HTR-8/SVneo (cell line): ENCODE measurements at regions not wholly inside any gene's neighbourhood (a gene's known extent, or its start where the extent isn't known, plus 50 kb on each side); places are given as distances from the start of the nearest gene placed in this dataset.

ENCODE experiments used
- DNase-seq: peaks from one replicate; pipeline ENCODE4 v3.0.0; 2011; ENCODE audit warnings: low spot score, mixed read lengths; ENCODE audit not compliant: insufficient read length
- FAIRE-seq: peaks from 2 replicates; lab custom pipeline; 2011; peaks lifted over from hg19 to GRCh38; lab: Jason Lieb, UNC

- FAIRE-seq, result peak; percentile 87
- DNase-seq, result no peak
Observed at GRCh38 chr20:54272901-54273488, 65.1 kb downstream of the PFDN4 start.

GRCh38 chr20:54275359-54276111 lies 67.6 kb downstream of the PFDN4 start:
- DNase-seq (no peak), FAIRE-seq (no peak)

DNA sequence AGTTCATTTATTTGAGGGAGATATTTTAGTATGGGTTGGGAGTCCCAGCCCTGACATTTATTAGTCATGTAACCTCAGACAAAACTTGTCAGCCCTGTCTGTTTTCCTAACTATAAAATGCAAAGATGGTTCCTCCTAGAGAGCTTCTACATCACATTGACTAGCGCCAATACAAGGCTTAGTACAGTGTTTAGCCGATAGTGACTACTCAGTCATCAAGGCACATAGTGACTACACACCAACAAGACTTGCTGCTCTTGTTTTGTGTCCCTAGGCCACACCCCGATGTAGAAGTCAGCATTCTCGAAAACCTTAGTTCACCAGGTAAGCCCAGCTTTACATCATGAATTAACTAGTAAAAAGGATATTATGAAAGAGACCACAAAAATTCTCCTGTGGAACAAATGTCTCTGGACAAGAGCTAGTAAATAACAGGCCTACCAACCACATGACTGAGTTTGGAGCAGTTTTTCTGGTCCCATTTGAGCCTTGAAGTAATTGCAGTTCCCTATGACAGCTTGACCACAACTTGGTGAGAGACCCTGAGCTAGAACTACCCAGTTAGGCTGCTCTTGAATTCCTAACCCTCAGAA lies 68.8 kb downstream of the PFDN4 start:
- peak; percentile 78 for FAIRE-seq
- DNase-seq, result no peak

- DNase-seq (no peak), FAIRE-seq (no peak)
Observed at GRCh38 chr20:54278262-54278661, 70.4 kb downstream of the PFDN4 start.

- FAIRE-seq (peak; percentile 4), DNase-seq (no peak)
Observed at GRCh38 chr20:54282625-54283024, 74.7 kb downstream of the PFDN4 start.

DNA sequence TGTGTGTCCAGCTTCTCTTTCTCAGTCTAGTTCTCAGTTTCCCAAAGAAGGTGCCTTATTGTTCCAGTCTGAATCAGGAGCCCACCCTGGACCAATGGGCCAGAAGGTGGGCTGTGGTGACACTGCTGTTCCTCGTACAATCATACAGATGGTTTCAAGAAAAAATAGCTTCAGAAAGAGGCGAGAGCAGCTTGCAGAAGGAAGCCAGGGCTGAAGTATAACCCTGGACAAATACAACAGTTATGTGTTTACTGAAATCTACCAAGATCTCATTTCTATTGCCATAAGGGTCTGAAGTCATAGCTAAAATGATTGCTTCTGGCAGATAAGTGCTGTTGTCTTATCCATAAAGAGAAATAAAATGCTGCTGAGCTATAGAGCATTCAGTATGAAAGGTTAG lies 75.4 kb downstream of the PFDN4 start:
- DNase-seq, result no peak
- peak; percentile 33 for FAIRE-seq

- DNase-seq, result no peak
- peak; percentile 23 for FAIRE-seq
Observed at GRCh38 chr20:54284928-54285704, 77.2 kb downstream of the PFDN4 start.

- FAIRE-seq, result peak; percentile 9
- DNase-seq, result no peak
Observed at GRCh38 chr20:54290636-54291035, 82.7 kb downstream of the PFDN4 start.

DNA sequence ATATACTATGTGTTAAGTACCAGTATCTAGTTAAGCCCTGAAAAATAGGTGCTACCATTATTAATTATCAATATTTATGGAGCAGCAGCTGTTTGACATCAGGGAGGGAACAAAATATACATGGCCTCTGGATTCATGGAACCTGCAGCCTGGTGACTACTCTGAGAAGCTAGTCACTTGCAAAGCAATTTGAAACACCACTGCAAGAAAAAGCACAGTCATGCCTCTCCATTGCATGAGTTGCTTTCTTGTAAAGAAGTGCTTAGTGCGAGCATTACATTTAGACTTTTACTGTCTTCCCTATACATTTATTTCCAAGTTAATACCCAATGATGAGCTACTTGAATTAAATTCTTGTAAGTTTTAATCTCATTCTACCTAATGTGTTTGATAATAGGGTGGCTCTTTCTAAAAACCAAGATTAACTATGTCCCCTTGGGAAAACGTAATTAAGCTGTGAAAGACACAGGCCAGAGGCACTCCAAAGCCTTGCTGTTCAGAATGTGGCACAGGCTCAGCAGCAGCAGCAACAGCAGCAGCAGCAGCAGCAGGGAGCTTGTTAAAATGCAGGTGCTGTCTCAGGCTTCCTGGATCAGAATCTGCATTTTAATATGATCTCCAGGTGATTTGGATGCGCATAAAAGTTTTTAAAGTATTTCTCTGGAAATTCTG lies 83.6 kb downstream of the PFDN4 start:
- FAIRE-seq, result peak; percentile 38
- no peak for DNase-seq

DNA sequence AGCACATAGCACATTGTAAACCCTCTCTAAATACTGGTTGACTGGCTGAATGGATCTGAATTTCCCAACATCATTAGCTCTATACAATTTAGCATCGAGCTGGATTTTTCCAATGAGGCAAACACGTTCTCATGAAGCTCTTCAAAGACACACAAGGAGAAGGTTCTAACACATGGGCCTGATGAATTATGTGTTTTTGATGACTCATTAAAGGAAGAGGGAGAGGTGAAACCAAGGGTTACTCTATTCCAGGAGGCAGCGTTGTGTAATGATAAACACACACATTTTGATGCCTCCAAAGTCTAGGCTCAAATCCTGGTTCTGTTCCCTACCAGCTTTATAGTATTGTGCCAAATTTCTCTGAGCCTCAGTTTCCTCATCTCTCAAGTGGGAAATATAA lies 84.3 kb downstream of the PFDN4 start:
- FAIRE-seq (no peak), DNase-seq (no peak)

- DNase-seq (no peak), FAIRE-seq (no peak)
Observed at GRCh38 chr20:54293526-54293925, 85.6 kb downstream of the PFDN4 start.

DNA sequence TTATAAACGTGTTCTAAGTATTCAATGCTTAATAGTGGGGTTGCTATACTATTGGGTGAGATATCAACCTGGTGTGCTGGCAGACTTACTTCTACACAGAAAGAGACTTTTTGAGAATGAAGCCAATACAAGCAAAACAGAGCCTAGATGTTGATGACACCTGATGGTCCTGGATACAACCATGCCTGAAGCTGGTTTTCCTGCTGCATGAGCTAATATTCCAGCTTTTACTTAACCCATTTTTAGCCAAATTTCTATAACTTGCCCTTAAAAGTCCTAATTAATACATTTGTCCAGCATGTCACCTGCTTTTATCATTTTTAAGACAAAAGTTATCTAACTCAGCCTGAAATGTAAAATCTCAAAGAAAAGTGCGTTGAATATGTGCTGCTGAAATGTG lies 86.2 kb downstream of the PFDN4 start:
- DNase-seq (no peak), FAIRE-seq (no peak)

- FAIRE-seq (peak; percentile 86), DNase-seq (no peak)
Observed at GRCh38 chr20:54295686-54296085, 87.8 kb downstream of the PFDN4 start.

DNA sequence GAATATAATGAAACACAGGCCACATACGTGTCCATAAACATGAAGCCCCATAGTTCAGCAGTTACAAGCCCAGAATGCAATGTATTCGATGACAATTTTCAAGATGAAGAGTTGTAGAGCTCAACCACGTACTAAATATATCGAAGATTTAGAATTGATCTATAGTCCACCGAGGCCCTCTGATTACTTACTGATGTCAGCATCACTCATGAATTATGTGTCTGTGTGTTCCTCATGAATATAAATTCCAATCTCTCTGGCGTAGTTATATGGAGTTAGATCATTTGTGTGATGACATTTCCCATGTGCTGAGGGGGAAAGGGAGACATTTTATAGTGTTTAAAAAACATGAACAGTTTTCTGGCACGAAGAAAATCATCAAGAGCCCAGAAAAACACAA lies 97.5 kb downstream of the PFDN4 start:
- FAIRE-seq (peak; percentile 71), DNase-seq (no peak)

DNA sequence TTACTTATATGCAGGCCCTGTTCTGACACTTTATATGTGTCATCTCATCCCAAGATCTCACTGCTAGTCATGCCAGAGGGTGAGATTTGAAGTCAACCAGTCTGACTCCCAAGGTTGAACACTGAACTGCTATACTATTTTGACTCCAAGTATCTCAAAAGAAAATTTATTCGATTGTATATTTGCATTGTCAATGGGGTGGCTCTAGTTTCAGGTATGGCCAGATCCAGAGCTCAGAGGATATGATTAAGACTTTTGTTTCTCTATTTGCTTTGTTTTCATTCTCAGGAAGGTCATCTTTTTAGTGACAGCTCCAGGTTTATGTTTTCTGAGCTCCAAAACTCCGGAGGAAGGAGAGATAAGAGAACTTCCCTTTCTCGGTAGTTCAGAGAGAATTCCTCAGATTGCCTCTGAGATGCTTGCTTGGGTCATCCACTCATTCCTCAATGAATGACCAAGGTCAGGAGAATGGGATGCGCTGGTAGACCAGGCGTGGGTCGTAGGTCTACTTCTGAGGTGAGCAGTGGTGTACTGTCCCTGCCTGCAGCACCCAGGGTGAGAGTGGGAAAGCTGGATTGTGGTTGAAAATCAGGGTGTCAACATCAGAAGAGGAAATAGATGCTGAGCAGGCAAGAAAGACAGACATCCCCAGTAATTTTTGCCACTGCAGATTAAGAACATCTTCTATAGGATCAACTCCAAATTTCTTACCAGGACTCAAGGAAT lies 99.3 kb downstream of the PFDN4 start:
- DNase-seq (no peak), FAIRE-seq (peak; percentile 76)

DNA sequence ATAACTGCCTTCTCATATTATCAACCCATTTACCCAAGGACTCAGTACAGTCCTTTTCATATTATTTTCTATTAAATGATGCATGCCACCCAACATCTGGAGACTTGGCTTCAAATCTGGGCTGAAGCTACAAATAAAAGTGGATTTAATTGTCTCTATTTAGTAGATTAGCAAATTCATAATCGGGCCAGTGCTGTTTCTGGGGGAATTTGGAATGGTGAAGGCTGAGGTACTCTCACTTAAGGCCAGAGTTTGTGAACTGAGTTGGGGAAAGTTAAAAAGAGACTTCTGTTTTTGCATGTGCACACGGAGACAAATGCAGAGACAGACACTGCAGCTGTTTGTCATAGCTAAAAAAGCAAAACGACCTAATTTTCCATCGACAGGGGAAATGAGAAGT lies 100.9 kb downstream of the PFDN4 start:
- DNase-seq (no peak), FAIRE-seq (peak; percentile 33)

- FAIRE-seq, result no peak
- DNase-seq, result no peak
Observed at GRCh38 chr20:54318892-54319291, 111.0 kb downstream of the PFDN4 start.

DNA sequence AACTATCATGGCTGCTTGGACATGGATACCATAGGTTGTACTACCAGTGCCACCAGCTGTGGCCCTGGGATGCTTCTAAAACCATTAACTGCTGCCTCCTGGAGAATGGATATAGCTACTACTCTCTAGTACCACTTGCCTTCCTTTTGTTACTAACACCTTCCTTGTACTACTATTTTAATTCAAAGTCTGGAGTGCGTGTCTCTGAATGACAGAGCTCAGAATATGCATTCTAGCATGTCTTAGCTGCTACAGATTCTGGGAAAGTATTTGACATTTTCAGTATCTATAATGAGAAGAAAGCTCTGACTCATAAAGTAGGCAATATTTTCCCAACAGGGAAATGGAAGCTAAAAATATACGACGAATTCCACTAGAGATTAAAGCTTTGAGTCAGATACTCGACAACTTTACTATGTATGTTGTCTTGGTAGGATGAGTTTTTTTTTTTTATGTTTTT lies 112.3 kb downstream of the PFDN4 start:
- FAIRE-seq, result no peak
- DNase-seq, result no peak

- FAIRE-seq (peak; percentile 51), DNase-seq (no peak)
Observed at GRCh38 chr20:54321352-54322087, 113.6 kb downstream of the PFDN4 start.
